Skeletal muscle satellite cell (primary cell): ENCODE measurements at regions not wholly inside any gene's neighbourhood (a gene's known extent, or its start where the extent isn't known, plus 50 kb on each side); places are given as distances from the start of the nearest gene placed in this dataset.

Experiments used
- H3K27me3 ChIP-seq: 2 replicates; pipeline ENCODE4 v1.7.0; 2013; ENCODE audit warnings: low read length; ENCODE audit not compliant: control insufficient read depth, insufficient read depth
- H3K36me3 ChIP-seq: 2 replicates; pipeline ENCODE4 v1.7.0; 2013; ENCODE audit warnings: mild to moderate bottlenecking, control low read depth, low read length; ENCODE audit not compliant: insufficient read depth
- H3K4me1 ChIP-seq: 2 replicates; pipeline ENCODE4 v1.7.0; 2013; ENCODE audit warnings: low read length; ENCODE audit not compliant: control insufficient read depth, insufficient read depth
- H3K4me2 ChIP-seq: 2 replicates; pipeline ENCODE4 v1.7.0; 2013; ENCODE audit warnings: mild to moderate bottlenecking, low read length
- H3K4me3 ChIP-seq: 2 replicates; pipeline ENCODE4 v1.7.0; 2013; ENCODE audit warnings: low read length
- H3K9ac ChIP-seq: 2 replicates; pipeline ENCODE4 v1.7.0; 2013; ENCODE audit warnings: mild to moderate bottlenecking, low read depth, low read length, moderate library complexity
- H3K9me3 ChIP-seq: replicated peaks from 2 replicates; pipeline ENCODE4 v1.7.0; 2013; ENCODE audit warnings: mild to moderate bottlenecking, control low read depth, low read length

DNA sequence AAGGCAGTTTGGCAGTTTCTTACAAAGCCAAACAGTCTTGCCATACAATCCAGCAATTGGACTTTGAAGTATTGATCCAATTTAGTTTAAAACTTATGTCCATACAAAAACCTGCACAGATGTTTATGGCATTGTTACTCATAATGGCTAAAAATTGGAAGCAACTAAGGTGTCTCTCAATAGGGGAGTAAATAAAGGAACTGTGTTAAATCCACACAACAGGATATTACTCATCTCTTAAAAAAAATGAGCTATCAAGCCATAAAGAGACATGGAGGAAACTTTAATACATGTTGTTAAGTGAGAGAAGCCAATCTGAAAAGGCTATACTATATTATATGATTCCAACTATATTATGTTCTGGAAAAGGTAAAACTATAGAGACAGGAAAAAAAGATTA, 313.6 kb upstream of the CD180 start:
- H3K4me3 ChIP-seq, result no peak overlapping the region
- H3K36me3 ChIP-seq, result no peaks in the 10 kb centered on the region
- H3K9me3 ChIP-seq, result no peaks in the 10 kb centered on the region
- H3K27me3 ChIP-seq, result no peaks in the 10 kb centered on the region
- no peaks in the 10 kb centered on the region for H3K4me1 ChIP-seq
- no peak overlapping the region for H3K4me2 ChIP-seq
- no peak overlapping the region for H3K9ac ChIP-seq

DNA sequence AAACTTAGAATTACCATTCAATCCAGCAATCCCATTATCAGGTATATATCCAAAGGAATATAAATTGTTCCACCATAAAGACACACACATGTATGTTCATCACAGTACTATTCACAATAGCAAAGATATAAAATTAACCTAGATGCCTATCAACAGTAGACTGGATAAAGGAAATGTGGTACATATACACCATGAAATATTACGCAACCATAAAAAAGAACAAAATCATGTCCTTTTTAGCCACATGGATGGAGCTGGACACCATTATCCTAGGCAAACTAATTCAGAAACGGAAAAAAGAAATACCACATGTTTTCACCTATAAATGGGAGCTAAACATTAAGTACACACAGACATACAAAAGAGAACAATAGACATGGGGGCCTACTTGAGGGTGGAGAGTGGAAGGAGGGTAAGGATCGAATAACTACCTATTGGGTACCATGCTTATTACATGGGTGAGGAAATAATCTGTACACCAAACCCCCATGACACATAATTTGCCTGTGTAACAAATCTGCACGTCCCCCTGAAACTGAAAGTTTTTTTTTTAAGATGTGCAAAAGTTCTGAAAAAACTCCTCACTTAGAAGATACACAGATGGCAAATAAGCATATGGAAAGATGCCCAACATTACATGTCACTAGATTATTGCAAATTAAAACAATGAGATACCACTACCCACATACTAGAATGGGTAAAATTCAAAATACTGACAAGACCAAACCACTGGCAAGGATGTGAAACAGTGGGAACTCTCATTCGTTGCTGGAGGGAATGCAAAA, 313.0 kb upstream of the CD180 start:
- Histone ChIP-seq H3K4me1 (no peaks in the 10 kb centered on the region), H3K27me3 (no peaks in the 10 kb centered on the region), H3K9me3 (no peaks in the 10 kb centered on the region), H3K9ac (no peak overlapping the region), H3K4me2 (no peak overlapping the region), H3K36me3 (no peaks in the 10 kb centered on the region), H3K4me3 (no peak overlapping the region)

DNA sequence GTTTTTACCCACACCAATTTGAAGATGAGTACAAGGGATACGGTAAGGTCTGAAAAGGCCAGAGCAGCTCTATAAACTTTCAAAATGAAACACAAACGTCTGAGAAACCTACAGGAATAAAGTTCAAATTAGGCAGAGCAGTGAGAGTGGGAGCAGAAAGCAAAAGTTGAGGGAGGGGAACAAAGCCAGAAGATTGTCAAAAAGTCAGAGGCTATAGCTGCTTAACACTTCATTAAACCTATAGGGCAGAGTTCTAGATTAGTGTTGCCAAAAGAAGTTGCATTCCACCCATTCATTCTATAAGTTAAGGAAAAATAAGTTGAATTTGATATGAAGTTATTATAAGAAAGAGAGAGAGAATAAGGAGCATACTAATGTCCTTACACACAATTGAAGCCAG, 309.6 kb upstream of the CD180 start:
- no peak overlapping the region for H3K4me2 ChIP-seq
- no peaks in the 10 kb centered on the region for H3K4me1 ChIP-seq
- H3K9me3 ChIP-seq, result no peaks in the 10 kb centered on the region
- H3K9ac ChIP-seq, result no peak overlapping the region
- H3K27me3 ChIP-seq, result no peaks in the 10 kb centered on the region
- H3K36me3 ChIP-seq, result no peaks in the 10 kb centered on the region
- no peak overlapping the region for H3K4me3 ChIP-seq

DNA sequence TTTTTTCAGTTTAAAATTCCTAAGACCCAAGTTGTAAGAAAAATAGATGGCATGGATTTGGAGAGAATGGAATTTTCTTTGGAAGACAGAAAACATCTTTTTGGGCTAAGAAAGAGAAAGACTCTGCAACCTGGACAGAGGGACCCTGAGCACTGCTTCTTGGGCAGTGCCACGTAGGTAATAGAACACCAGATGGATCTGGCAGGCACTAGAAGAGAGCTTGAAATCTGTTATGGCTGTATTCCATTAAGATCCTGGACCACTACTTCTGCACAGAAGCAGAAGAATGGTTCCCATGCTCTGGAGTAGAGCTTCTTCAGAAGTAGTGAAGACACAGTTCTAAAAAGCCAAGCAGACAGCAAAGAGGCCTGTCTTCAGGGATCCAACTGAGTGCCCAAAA, 306.4 kb upstream of the CD180 start:
- H3K4me1 ChIP-seq, result no peaks in the 10 kb centered on the region
- H3K9me3 ChIP-seq, result no peaks in the 10 kb centered on the region

DNA sequence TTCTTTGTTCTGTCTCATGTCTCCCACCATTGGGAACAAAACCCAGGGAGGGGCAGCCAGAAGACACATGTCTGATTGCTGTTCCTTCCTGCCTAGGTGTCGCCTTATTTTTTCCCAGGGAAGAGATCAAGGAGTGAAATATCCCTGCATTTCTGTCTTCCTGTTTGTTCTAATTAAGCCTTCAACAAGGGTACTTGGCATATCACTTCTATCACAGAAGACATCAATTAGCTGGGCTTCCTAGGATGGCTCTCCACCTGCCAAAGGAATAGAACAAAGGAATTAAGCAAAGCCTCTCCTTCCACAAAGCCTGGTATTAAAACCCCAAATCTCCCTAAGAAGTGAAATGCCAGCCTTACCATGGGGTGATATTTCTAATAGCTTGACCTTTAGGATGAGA, 299.5 kb upstream of the CD180 start:
- Histone ChIP-seq H3K36me3 (no peaks in the 10 kb centered on the region), H3K27me3 (no peaks in the 10 kb centered on the region), H3K4me2 (no peak overlapping the region), H3K9me3 (no peaks in the 10 kb centered on the region), H3K9ac (no peak overlapping the region), H3K4me3 (no peak overlapping the region), H3K4me1 (no peaks in the 10 kb centered on the region)

More for the DNA sequence above, 306.4 kb upstream of the CD180 start:
- Histone ChIP-seq H3K27me3 (no peaks in the 10 kb centered on the region), H3K4me3 (no peak overlapping the region), H3K36me3 (no peaks in the 10 kb centered on the region), H3K9ac (no peak overlapping the region), H3K4me2 (no peak overlapping the region)

GRCh38 chr5:67495072-67495471, 298.5 kb upstream of the CD180 start:
- no peak overlapping the region for H3K9ac ChIP-seq
- H3K4me3 ChIP-seq, result no peak overlapping the region
- no peaks in the 10 kb centered on the region for H3K9me3 ChIP-seq
- H3K4me1 ChIP-seq, result no peaks in the 10 kb centered on the region
- H3K4me2 ChIP-seq, result no peak overlapping the region
- no peaks in the 10 kb centered on the region for H3K36me3 ChIP-seq
- no peaks in the 10 kb centered on the region for H3K27me3 ChIP-seq

GRCh38 chr5:67494186-67494855, 297.7 kb upstream of the CD180 start:
- H3K36me3 ChIP-seq, result no peaks in the 10 kb centered on the region
- H3K27me3 ChIP-seq, result no peaks in the 10 kb centered on the region
- H3K4me2 ChIP-seq, result no peak overlapping the region
- H3K9ac ChIP-seq, result no peak overlapping the region
- H3K4me1 ChIP-seq, result no peaks in the 10 kb centered on the region
- no peak overlapping the region for H3K4me3 ChIP-seq
- H3K9me3 ChIP-seq, result no peaks in the 10 kb centered on the region

DNA sequence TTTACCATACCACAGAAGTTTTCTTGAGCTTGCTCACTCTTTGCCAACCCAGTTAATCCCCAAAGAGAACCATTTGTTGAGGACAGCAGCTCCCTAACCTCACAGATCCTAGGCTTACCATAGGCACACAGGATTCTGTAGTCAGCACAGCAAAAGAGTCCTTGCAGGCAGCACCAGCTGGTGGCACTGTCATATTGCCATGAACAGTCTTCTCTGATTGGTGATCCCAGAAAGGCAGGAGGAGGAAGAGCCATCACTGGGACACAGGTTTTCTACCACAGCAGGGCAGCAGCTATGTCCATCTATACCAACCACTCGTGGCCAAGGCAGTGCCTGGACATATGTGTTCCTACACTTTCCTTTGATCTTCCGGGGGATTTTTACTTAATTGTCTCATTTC, 297.1 kb upstream of the CD180 start:
- no peaks in the 10 kb centered on the region for H3K9me3 ChIP-seq
- H3K4me3 ChIP-seq, result no peak overlapping the region
- H3K4me1 ChIP-seq, result no peaks in the 10 kb centered on the region
- no peaks in the 10 kb centered on the region for H3K27me3 ChIP-seq
- no peak overlapping the region for H3K9ac ChIP-seq
- no peaks in the 10 kb centered on the region for H3K36me3 ChIP-seq
- H3K4me2 ChIP-seq, result no peak overlapping the region

- H3K9me3 ChIP-seq, result no peaks in the 10 kb centered on the region
- H3K9ac ChIP-seq, result no peak overlapping the region
- no peaks in the 10 kb centered on the region for H3K36me3 ChIP-seq
- H3K27me3 ChIP-seq, result no peaks in the 10 kb centered on the region
- H3K4me2 ChIP-seq, result no peak overlapping the region
- no peak overlapping the region for H3K4me3 ChIP-seq
- no peaks in the 10 kb centered on the region for H3K4me1 ChIP-seq
These were observed 294.1 kb upstream of the CD180 start for GRCh38 chr5:67490543-67491321.

DNA sequence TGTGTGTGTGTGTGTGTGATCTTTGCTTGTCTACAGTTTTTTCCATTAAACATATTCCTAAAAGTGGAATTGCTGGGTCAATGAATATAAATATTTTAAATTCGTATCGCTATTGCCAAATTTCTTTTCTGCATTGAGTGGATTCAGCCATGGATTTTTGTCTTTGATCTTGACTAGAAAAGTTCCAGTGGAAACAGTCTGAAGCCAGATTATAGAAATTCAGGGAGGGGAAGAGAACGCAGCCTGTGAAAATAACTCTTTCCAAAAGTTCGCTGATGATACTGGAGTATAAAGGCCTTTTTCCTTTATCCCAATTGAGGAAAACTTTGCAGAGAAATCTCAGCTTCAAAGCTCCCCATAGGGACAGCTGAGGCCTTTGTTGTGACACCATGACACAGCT, 292.3 kb upstream of the CD180 start:
- Histone ChIP-seq H3K9ac (no peak overlapping the region), H3K4me2 (no peak overlapping the region), H3K9me3 (no peaks in the 10 kb centered on the region), H3K36me3 (no peaks in the 10 kb centered on the region), H3K4me3 (no peak overlapping the region), H3K4me1 (no peaks in the 10 kb centered on the region), H3K27me3 (no peaks in the 10 kb centered on the region)

GRCh38 chr5:67487862-67488261, 291.3 kb upstream of the CD180 start:
- H3K36me3 ChIP-seq, result no peaks in the 10 kb centered on the region
- H3K4me3 ChIP-seq, result no peak overlapping the region
- no peaks in the 10 kb centered on the region for H3K4me1 ChIP-seq
- H3K9ac ChIP-seq, result no peak overlapping the region
- no peaks in the 10 kb centered on the region for H3K9me3 ChIP-seq
- H3K4me2 ChIP-seq, result no peak overlapping the region
- no peaks in the 10 kb centered on the region for H3K27me3 ChIP-seq
